ENCODE measurements at regions not wholly inside any gene's neighbourhood (a gene's known extent, or its start where the extent isn't known, plus 50 kb on each side); places are given as distances from the start of the nearest gene placed in this dataset.
"Not testable (repeated sequence)": the region's sequence is repeated elsewhere in the genome, so short reads cannot be mapped to it uniquely, and the experiment has no call there.

DNA sequence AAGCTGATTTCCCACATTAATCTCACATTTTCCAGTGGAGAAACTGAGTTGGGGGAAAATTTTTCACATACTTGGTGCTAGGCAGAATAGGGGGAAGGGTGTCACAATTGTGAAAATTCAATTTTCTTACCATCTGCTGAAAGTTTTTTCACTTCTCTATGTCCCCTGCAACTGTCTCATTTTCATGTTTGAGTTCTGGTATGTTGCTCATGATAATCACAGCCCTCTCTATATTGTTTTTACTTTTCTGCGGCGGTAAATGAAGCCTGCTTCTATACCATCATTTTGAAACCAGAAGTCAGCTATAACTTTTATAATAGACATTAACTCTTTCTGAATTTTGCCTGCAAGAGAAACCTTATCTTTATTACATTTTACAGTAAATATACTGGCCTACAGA lies 1664.5 kb downstream of the EFNA5 start:
- DNase-seq (ENCODE audit: low spot score), result no peak

- not testable (repeated sequence) for DNase-seq (ENCODE audit: low spot score)
Measured at GRCh38 chr5:105998991-105999390, 1671.7 kb downstream of the EFNA5 start.

- no peak for DNase-seq (ENCODE audit: low spot score)
Measured at GRCh38 chr5:105993027-105993426, 1677.7 kb downstream of the EFNA5 start.

DNA sequence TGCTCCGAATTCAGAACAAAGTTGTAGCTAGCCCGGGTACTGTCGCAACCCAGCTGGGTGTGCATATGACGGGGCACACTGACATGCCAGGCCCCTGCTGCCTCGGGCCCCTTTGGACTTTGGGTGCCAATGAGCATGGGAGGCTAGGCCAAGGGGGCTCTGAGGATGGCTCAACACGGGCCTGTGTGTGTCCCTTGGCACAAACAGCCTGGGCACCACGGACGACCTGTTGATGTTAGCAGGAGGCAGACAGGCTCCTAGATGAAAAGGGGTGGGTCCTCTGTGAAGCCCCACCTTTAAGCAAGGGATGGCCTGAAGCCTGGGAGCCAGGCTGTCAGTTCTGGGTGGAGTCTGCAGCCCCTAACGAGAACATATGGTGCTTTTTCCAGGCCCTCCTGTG lies 1688.2 kb downstream of the EFNA5 start:
- DNase-seq (ENCODE audit: low spot score), result no peak

DNA sequence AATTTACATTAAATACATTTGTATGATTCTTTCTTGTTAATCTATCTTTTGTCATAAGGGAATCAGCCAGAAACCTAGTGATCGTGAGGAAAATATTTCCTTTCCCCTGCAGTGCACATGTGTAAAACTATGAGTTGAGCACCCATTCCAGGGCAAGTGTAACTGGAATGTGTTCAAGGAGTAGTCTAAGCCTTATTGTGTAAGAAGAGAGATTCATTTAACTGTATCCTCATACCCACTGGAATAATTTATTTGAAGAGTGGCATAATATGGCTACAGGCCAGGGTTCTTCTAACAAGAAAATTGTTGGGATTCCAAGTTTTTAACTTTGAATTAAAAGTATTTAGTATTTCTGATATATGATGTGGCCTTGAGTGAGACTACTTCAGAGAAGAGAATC lies 1692.7 kb downstream of the EFNA5 start:
- DNase-seq (ENCODE audit: low spot score), result no peak

DNA sequence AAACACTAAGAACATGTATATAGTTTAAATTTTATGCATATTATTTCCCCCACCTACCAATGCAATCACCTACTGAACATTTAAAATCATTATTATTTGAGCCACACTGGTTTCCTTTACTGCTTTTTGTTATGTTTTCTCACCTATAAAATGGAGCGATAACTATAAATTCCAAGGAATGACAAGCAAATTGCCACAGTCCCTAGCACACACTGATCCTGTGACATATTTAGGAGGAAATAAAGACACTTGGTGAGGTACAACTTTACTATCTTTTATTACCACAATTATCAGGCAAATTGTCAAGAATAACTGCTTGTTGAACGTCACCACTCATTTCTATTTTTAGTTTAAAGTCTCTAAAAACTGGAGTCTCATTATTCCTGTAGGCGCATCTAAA lies 1693.6 kb downstream of the EFNA5 start:
- DNase-seq (ENCODE audit: low spot score), result no peak

DNA sequence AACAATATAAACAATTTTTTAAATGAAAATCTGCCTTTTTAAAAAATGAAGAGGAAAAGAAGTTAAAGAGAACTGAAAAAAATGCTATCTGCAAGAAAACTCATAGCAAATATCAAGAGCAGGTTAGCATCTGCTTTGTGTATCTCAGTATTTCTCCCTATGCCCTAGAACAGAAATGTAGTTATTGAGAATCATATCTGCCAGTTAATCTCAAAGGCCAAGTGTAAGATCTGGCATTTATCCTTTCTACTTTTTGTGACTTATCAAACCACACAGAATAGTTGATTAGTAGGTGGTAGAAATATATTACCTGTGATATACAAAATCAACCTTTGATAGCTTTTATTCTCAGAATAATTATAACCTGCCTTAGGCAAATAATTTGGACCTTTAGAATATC lies 1699.8 kb downstream of the EFNA5 start:
- DNase-seq (ENCODE audit: low spot score), result no peak

GRCh38 chr5:105968981-105969380 lies 1701.8 kb downstream of the EFNA5 start:
- DNase-seq (ENCODE audit: low spot score), result no peak

- DNase-seq (ENCODE audit: low spot score), result no peak
Measured at GRCh38 chr5:105963696-105964255, 1707.0 kb downstream of the EFNA5 start.

GRCh38 chr5:105961572-105961971 lies 1709.2 kb downstream of the EFNA5 start:
- no peak for DNase-seq (ENCODE audit: low spot score)

GRCh38 chr5:105956456-105957196 lies 1714.1 kb downstream of the EFNA5 start:
- no peak for DNase-seq (ENCODE audit: low spot score)

GRCh38 chr5:105954341-105954740 lies 1716.4 kb downstream of the EFNA5 start:
- no peak for DNase-seq (ENCODE audit: low spot score)

DNA sequence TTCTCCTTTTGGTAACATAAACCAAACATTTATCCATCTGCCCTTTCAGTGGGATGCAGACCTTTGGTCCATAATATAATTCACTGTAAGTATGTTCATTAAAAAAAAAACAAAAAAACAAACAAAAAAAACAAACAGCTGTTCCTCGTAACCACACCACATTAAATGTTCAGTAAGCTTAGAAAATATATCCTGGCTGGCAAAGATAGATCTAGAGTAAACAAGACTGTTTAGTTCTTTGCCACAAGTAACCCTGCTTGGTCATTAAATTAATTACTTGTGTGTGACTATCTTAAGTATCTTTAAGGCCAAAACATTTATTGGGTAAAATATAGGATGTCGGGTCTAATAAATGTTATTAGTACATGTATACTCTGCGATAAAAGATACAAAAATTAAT lies 1717.1 kb downstream of the EFNA5 start:
- no peak for DNase-seq (ENCODE audit: low spot score)

DNA sequence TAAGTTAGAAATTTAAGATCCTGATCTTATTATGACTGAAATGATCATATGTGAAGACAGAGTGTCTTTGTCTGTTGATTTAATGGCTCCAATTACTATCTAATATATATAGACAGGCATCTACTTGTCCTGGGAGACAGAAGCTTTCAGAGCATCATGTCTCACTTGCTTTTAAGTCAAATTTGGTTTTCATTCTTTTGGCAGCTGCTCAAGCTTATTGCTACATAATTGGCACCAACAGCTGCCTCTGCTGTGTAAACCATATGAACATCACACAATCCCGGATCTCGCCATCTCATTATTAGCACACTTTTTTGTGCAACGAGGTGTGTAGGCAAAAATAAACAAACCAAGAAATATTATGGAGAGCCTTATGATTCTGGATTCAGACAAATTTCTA lies 1717.9 kb downstream of the EFNA5 start:
- no peak for DNase-seq (ENCODE audit: low spot score)

- no peak for DNase-seq (ENCODE audit: low spot score)
Measured at GRCh38 chr5:105947461-105947860, 1723.3 kb downstream of the EFNA5 start.

DNA sequence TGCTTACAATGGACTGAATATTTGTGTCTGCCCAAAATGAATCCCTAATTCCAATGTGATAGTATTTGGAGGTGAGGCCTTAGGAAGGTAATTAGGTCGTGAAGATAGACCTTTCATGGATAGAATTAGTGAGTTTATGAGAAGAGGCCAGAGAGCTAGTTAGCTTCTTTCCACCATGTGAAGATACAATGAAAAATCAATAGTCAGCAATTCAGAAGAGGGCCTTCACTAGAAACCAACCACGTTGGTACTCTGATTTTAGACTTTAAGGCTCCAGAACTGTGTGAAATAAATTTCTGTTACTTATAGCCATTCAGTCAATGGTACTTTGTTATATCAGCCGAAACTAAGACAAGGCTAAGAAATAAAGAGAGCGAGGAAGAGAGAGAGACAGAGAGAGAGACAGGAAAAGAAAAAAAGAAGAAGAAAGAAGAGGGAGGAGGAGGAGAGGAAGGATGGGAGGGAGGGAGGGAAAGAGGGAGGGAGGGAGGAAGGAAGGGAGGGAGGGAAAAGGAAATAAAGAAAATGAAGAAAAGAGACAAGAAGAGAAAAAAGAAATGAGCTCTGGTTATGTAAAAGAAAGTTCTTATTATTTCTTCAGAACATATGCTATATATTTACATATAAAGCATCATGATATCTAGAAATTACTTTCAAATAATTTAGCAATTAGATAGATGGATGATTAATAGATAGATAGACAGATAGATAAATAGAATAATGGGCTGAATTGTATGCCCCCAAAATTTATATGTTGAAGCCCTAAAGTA lies 1725.3 kb downstream of the EFNA5 start:
- DNase-seq (ENCODE audit: low spot score), result no peak

GRCh38 chr5:105940181-105940580 lies 1730.6 kb downstream of the EFNA5 start:
- DNase-seq (ENCODE audit: low spot score), result no peak

- DNase-seq (ENCODE audit: low spot score), result no peak
Measured at GRCh38 chr5:105934171-105934570, 1736.6 kb downstream of the EFNA5 start.

- peak; percentile 38 for DNase-seq (ENCODE audit: low spot score)
Measured at GRCh38 chr5:105931881-105932421, 1738.8 kb downstream of the EFNA5 start.

DNA sequence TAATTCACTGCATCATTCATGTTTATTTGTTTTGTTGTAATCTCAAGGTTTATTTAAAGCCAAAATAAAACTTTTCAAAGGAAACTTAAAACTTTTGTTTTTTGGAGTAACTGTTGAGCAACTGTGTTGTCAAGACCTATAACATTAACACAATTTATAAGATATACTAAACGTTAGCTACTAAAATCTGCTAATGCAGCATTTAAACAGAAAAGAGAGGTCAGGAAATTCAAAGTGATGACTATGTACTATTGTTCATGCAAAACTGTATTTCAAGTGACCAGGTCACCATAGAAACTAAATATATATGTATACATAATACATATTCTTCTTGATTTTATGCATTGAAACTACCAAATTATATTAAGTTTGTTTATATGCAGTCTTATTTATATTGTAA lies 1740.9 kb downstream of the EFNA5 start:
- no peak for DNase-seq (ENCODE audit: low spot score)

GRCh38 chr5:105924366-105924765 lies 1746.4 kb downstream of the EFNA5 start:
- no peak for DNase-seq (ENCODE audit: low spot score)

DNA sequence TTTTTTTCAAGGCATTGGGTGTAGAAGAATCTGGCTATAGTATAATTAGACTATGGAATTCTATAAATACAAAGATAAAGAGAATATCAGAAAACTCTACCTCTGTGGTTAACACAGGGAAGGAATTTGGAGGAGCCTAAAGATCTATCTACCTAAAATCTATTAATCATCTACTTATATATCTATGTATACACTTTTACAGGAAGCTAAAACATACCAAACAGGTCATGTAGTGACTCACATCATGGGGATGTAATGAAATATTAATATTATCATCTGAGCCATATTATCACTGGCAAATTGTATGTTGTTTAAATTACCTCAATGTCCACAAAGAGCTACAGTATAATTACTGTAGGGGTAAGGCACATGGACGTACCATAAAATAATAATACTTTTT lies 1748.2 kb downstream of the EFNA5 start:
- no peak for DNase-seq (ENCODE audit: low spot score)

DNA sequence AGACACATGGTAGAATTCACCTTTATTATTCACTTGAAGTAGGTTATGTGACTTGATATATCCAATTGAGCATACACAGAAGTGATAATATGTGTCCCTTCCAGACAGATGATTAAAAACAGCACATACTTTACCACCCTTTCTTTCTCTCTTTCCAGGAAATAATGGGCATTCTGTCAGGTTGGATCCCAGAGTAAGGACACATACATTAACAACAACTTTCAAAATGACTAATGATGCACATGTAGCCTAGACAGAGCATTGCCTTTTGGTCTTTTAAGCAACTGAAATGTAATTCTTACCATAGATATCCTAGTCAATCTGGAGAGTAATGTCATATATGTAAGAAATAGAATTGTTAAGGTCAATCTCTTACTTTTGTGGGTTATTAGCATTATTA lies 1748.7 kb downstream of the EFNA5 start:
- DNase-seq (ENCODE audit: low spot score), result no peak

All from hepatic stellate cell (primary cell).